OCI-LY3 (cell line): ENCODE measurements at regions not wholly inside any gene's neighbourhood (a gene's known extent, or its start where the extent isn't known, plus 50 kb on each side); places are given as distances from the start of the nearest gene placed in this dataset.

Source experiments
- CTCF ChIP-seq: fragments of 200-600, 300-600 bp; sonication (generic); IDR thresholded peaks from 2 replicates; pipeline ENCODE4 v1.5.1; 2014; ENCODE audit warnings: antibody characterized with exemption, low read length, low read depth
- EZH2phosphoT487 ChIP-seq: fragments of 200-600 bp; shearing (Covaris generic); IDR thresholded peaks from 2 replicates; pipeline ENCODE4 v1.6.1; 2018; ENCODE audit warnings: antibody characterized with exemption, mixed run types, low read depth

DNA sequence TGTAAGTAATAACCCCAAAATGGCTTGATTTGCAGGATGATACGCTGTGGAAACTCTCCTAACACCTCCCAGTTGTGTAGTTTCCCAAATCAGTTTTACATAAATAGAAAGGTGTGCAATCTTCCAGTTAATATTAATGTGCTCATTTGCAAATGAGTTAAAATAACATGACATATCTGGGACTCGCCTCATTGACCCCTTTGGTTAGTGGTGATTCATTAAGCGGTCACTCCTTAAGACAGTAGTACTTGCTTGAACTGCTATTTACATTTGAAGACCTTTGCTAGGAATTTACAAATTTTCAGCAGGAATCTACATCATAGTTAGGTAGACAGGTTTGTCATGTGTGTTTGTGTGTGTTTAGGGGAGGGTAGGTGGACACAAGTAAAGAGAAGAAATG lies 1367.7 kb upstream of the CELF4 start:
- TF ChIP-seq CTCF (no peak), EZH2phosphoT487 (no peak)
